Lower leg skin (tissue), 4 donors: ENCODE measurements at regions not wholly inside any gene's neighbourhood (a gene's known extent, or its start where the extent isn't known, plus 50 kb on each side); places are given as distances from the start of the nearest gene placed in this dataset.
A peak's percentile ranks its signal among the peaks of the same experiment; 100 is the strongest.

Experiments used
- DNase-seq, 2 donors: peaks; one replicate each; pipeline ENCODE4 v3.0.0-alpha.2; 2019; ENCODE audit warnings: low spot score in 2 of 2
- H3K4me3 ChIP-seq: fragments of 200-600 bp; sonication (generic); 2 replicates; pipeline ENCODE4 v1.5.1; 2017; ENCODE audit warnings: mild to moderate bottlenecking, low read depth; ENCODE audit not compliant: poor library complexity, severe bottlenecking
- POLR2A ChIP-seq, 2 donors: fragments of 450-650 bp; IDR thresholded peaks; one replicate each; pipeline ENCODE4 v1.6.1; 2016 to 2017; ENCODE audit warnings: antibody characterized with exemption in 2 of 2, mild to moderate bottlenecking in 1 of 2, moderate library complexity in 1 of 2
- WGBS, 2 donors: methylation state at CpG; one replicate each; pipeline ENCODE4 v1.1.5; 2018; 5-methylcytosine and 5-hydroxymethylcytosine counted together
- intact Hi-C: fragments of 100-400 bp; cut with DNase I; formaldehyde crosslinking; loops from one replicate; pipeline ENCODE4 v1.15.0; 2023; ENCODE audit warnings: low total_unique reads
- TF ChIP-seq, protein P1 (sequence below), 3 donors: fragments of 450-650 bp; IDR thresholded peaks; one replicate each; pipeline ENCODE4 v1.5.1; 2016; ENCODE audit warnings: antibody characterized with exemption in 3 of 3, mild to moderate bottlenecking in 3 of 3, moderate library complexity in 2 of 3

DNA sequence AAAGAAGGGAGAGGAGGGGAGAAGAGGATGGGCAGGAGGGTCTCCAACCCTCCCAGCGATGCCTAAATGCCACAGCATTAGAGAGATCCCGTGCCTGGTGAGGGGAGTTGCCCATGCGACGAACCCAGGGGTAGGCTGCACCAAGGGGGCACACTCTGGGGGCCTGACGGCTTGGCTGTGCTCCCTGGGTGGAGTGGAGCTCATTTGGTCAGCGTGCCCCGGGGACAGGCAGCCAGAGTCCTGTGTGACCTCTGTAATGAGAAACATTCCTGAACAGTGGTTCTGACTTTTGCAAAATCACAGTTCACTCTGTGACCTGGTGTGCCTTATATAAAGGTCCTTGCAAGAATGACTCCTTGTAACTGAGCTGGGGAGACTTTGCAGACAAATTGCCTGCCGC lies 205.0 kb upstream of the N4BP1 start:
- WGBS, 2 donors: 40 to 50% methylated on average over 8 of the region's 8 CpGs
- peak in 1 of 2 donors; percentile 78 for DNase-seq
- H3K4me3 ChIP-seq: no peak overlapping the region
- TF ChIP-seq POLR2A (IDR thresholded peaks at IDR 0.05): no peak
- TF ChIP-seq, protein P1, sequence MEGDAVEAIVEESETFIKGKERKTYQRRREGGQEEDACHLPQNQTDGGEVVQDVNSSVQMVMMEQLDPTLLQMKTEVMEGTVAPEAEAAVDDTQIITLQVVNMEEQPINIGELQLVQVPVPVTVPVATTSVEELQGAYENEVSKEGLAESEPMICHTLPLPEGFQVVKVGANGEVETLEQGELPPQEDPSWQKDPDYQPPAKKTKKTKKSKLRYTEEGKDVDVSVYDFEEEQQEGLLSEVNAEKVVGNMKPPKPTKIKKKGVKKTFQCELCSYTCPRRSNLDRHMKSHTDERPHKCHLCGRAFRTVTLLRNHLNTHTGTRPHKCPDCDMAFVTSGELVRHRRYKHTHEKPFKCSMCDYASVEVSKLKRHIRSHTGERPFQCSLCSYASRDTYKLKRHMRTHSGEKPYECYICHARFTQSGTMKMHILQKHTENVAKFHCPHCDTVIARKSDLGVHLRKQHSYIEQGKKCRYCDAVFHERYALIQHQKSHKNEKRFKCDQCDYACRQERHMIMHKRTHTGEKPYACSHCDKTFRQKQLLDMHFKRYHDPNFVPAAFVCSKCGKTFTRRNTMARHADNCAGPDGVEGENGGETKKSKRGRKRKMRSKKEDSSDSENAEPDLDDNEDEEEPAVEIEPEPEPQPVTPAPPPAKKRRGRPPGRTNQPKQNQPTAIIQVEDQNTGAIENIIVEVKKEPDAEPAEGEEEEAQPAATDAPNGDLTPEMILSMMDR (IDR thresholded peaks at IDR 0.05): no peak
- intact Hi-C loops: no loop called here

DNA sequence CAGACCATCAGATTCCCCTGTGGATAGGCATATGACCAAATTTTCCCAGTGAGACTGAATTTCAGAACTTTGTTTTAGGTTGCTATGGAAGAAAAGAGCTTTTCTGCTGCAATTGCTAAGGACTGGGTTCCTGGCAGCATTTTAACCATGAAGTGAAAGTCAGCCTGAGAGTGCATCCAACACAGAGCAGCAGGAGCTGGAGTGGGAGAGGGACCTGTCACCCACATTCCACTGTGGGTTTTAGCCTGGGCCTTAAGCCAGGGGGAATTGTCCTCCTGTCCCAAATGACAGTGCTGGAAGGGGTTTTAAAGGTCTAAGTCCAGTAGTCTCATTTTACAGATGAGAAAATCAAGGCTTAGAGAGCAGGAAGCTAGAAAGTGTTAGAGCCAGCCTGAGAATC lies 203.5 kb upstream of the N4BP1 start:
- intact Hi-C loops: no loop called here
- DNase-seq: no peak
- no peak for TF ChIP-seq POLR2A (IDR thresholded peaks at IDR 0.05)
- TF ChIP-seq, protein P1 (IDR thresholded peaks at IDR 0.05): no peak
- H3K4me3 ChIP-seq: no peak overlapping the region

DNA sequence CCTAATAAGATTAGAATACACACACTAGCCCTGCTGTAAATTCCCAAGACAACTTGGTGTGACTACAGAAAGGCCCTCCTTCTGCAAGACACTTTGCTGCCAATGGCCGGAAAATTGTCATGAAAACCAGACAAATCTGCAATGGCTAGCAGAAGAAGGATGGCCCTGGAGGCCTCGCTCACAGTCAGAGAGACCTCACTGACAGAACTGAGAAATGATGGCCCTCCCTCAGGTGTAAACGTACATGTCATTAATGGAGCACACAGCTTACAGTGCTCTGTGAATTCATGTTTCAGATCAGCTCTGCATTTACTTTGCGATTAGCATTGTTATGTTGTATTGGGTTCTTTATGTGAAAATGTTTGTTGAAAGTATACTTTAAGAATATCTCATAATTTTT lies 202.9 kb upstream of the N4BP1 start:
- TF ChIP-seq, protein P1 (IDR thresholded peaks at IDR 0.05): no peak
- TF ChIP-seq POLR2A (IDR thresholded peaks at IDR 0.05): no peak
- 79 to 90% methylated on average over 4 of the region's 4 CpGs for WGBS, 2 donors
- peak in 1 of 2 donors; percentile 21 for DNase-seq
- H3K4me3 ChIP-seq: no peak overlapping the region
- intact Hi-C loops: no loop called here

DNA sequence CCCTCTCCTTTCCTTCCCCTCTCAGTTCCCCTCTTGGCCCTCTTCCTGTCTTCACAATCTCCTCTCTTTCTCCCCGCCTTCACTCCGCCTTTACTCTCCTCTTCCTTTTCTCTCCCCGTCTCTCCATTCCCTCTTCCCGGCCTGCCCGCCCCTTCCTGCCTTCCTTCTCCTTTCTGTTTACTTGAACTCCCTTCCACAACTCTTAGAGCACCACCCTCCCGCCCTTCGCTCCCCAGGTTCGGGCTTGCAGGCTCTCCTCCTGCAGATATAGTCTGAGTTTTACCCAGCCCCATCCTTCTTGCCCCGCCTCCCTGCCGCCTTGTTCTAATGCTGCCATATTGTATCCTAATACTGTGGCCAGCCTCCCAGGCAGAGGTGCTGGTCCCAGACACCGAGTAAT lies 201.5 kb upstream of the N4BP1 start:
- intact Hi-C loops: no loop called here
- 24 to 33% methylated on average over 11 of the region's 11 CpGs for WGBS, 2 donors
- DNase-seq: peak in 1 of 2 donors; percentile 75
- no peak for TF ChIP-seq POLR2A (IDR thresholded peaks at IDR 0.05)
- TF ChIP-seq, protein P1 (IDR thresholded peaks at IDR 0.05): no peak
- H3K4me3 ChIP-seq: no peak overlapping the region

DNA sequence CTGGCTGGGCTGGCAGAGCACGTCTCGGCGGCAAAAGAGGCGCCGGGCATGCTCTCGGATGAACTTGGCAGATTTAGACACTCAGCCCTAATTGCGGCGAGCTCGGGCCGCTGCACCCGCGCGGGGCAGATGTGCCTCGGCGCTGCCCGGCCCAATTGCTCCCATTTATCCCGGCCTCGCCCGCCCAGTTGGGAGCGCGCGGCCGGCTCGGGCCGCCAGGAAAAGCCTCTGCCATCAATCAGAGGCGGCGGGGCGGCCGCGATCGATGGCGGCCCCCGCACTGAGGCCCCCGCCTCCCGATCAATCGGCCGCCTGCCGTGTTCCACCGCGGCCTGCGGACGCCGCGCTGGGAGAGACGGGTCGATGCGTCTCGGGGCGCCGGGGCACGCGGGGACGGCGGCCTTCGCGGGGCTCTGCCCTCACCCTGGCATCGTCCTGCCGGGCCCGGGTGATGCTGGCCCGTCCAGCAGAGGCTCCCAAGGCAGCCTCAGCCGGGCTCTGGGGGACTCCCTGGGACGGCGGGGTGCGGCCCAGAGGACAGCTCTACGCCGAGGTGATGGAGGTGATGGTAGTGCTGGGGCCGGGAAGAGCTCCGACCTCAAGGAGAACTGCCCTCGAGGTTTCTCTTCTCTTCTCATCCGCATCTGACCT lies 200.9 kb upstream of the N4BP1 start:
- peak in 1 of 2 donors; percentile 40 for DNase-seq
- intact Hi-C loops: no loop called here
- WGBS, 2 donors: 6 to 8% methylated on average over 11 to 14 of the region's 70 CpGs
- no peak overlapping the region for H3K4me3 ChIP-seq
- TF ChIP-seq POLR2A (IDR thresholded peaks at IDR 0.05): no peak
- TF ChIP-seq, protein P1 (IDR thresholded peaks at IDR 0.05): no peak

DNA sequence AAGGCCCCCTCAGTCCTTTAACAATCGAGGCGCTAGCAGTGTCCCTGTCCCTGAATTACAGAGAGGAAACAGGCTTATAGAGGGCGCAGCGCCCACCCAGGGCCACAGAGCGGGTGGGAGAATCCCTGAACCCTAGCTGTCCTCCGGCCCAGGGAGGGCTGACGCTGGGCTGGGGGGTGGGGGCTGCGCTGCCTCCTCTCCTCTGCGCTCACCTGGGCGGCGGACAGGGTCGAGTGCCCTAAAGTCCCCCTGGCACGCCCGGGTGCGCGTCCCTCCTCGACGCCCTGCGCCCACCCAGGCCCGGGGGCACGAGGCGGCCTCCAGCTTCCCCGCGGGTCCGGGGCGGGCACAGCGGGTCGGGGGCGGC lies 200.4 kb upstream of the N4BP1 start:
- no peak for TF ChIP-seq POLR2A (IDR thresholded peaks at IDR 0.05)
- no peak overlapping the region for H3K4me3 ChIP-seq
- WGBS, 2 donors: 13 to 14% methylated on average over 7 to 12 of the region's 29 CpGs
- peak in 1 of 2 donors; percentile 82 for DNase-seq
- intact Hi-C loops: no loop called here
